HCT116 (cell line): ENCODE measurements at regions not wholly inside any gene's neighbourhood (a gene's known extent, or its start where the extent isn't known, plus 50 kb on each side); places are given as distances from the start of the nearest gene placed in this dataset.

ENCODE experiments used
- ATAC-seq: fragments of 200-7000 bp; cut with Tn5 transposase; 2 replicates; pipeline ENCODE4 v1.9.1; 2020; ENCODE audit warnings: mild to moderate bottlenecking, moderate library complexity
- BruUV-seq: library from RNA; stranded (reverse); fragments of 400-500 nt; replicated peaks from 2 replicates; lab custom pipeline; 2021; lab: Mats Ljungman, UMichigan
- CTCF ChIA-PET: fragments of 300-600 bp; sonication (Branson Sonifier 250); formaldehyde crosslinking; loops from one replicate; lab custom pipeline; 2021; ENCODE audit warnings: antibody characterized with exemption; lab: Charles Lee
- POLR2A ChIA-PET: fragments of 300-600, 350-600 bp; sonication (Branson Sonifier 250); formaldehyde crosslinking; loops from one replicate; lab custom pipeline; 2021; ENCODE audit warnings: antibody characterized with exemption; lab: Charles Lee
- RAD21 ChIA-PET, 2 experiments: fragments of 300-600 bp; sonication (Branson Sonifier 250); formaldehyde crosslinking; loops; one replicate each; lab custom pipeline; 2023; ENCODE audit warnings: low total read pairs in 2 of 2; ENCODE audit not compliant: uncharacterized antibody in 2 of 2, unreplicated experiment in 2 of 2, low non-redundant PET in 1 of 2; lab: Charles Lee
- DNase-seq: peaks from one replicate; pipeline ENCODE4 v3.0.0-alpha.2; 2010; ENCODE audit warnings: low read depth, low spot score
- H2AFZ ChIP-seq: fragments of 200-600 bp; shearing (Covaris generic), sonication (generic); 2 replicates; pipeline ENCODE4 v1.6.1; 2017; ENCODE audit warnings: low read depth, mixed run types, mixed read lengths, antibody characterized with exemption, low read length; ENCODE audit not compliant: poor library complexity, severe bottlenecking
- H3K27ac ChIP-seq: 2 replicates; pipeline ENCODE4 v1.5.1; 2012; ENCODE audit warnings: low read depth, low read length
- H3K27me3 ChIP-seq: fragments of 200-600 bp; sonication (generic); 2 replicates; pipeline ENCODE4 v1.6.1; 2016; ENCODE audit warnings: mixed run types, low read length, mixed read lengths; ENCODE audit not compliant: insufficient read depth
- H3K36me3 ChIP-seq, 2 experiments: fragments of 200-500 bp in 1 of 2; fragments of 200-600 bp in 1 of 2; sonication (Bioruptor generic) in 1 of 2; sonication (generic) in 1 of 2; 2 replicates each; pipeline versions ENCODE4 v1.5.1 to v1.6.1; 2014 to 2016; ENCODE audit warnings: low read length in 2 of 2, inconsistent platforms in 1 of 2, mixed read lengths in 1 of 2, mixed run types in 1 of 2; ENCODE audit not compliant: insufficient read depth in 2 of 2, control insufficient read depth in 1 of 2
- H3K4me1 ChIP-seq, 2 experiments: fragments of 200-600 bp in 1 of 2; sonication (generic) in 1 of 2; 2 replicates each; pipeline versions ENCODE4 v1.5.1 to v1.6.1; 2012 to 2017; ENCODE audit warnings: low read length in 2 of 2, inconsistent platforms in 1 of 2, mild to moderate bottlenecking in 1 of 2, mixed read lengths in 1 of 2, mixed run types in 1 of 2, moderate library complexity in 1 of 2; ENCODE audit not compliant: insufficient read depth in 2 of 2, control insufficient read depth in 1 of 2
- H3K4me2 ChIP-seq: fragments of 200-600 bp; sonication (generic); 2 replicates; pipeline ENCODE4 v1.6.1; 2017; ENCODE audit warnings: mixed run types, low read length, mixed read lengths
- H3K4me3 ChIP-seq, 2 experiments: fragments of 200-600 bp in 1 of 2; sonication (generic) in 1 of 2; replicated peaks in 1 of 2; 2 replicates each; pipeline ENCODE4 v1.5.1; 2011 to 2016; ENCODE audit warnings: low read length in 2 of 2, control low read depth in 1 of 2, low read depth in 1 of 2, mild to moderate bottlenecking in 1 of 2, mixed read lengths in 1 of 2, mixed run types in 1 of 2
- H3K79me2 ChIP-seq: fragments of 200-600 bp; sonication (generic); 2 replicates; pipeline ENCODE4 v1.6.1; 2017; ENCODE audit warnings: mild to moderate bottlenecking, mixed run types, low read length, moderate library complexity, mixed read lengths; ENCODE audit not compliant: insufficient read depth
- H3K9ac ChIP-seq: fragments of 200-600 bp; sonication (generic); 2 replicates; pipeline ENCODE4 v1.6.1; 2016; ENCODE audit warnings: low read length, mixed read lengths
- H3K9me2 ChIP-seq: fragments of 200-600 bp; sonication (generic), shearing (Covaris generic); 2 replicates; pipeline ENCODE4 v1.6.1; 2017; ENCODE audit warnings: mixed run types, mild to moderate bottlenecking, moderate library complexity; ENCODE audit not compliant: insufficient read depth
- H3K9me3 ChIP-seq, 2 experiments: fragments of 200-500 bp in 1 of 2; fragments of 200-600 bp in 1 of 2; sonication (Bioruptor generic) in 1 of 2; sonication (generic) in 1 of 2; 2 replicates each; pipeline ENCODE4 v1.6.1; 2014 to 2017; ENCODE audit warnings: low read length in 2 of 2, mixed read lengths in 2 of 2, inconsistent platforms in 1 of 2, low read depth in 1 of 2, mild to moderate bottlenecking in 1 of 2, mixed run types in 1 of 2, moderate library complexity in 1 of 2; ENCODE audit not compliant: control insufficient read depth in 1 of 2, insufficient read depth in 1 of 2
- H4K20me1 ChIP-seq: fragments of 200-600 bp; sonication (generic), shearing (Covaris generic); 2 replicates; pipeline ENCODE4 v1.6.1; 2017; ENCODE audit warnings: mixed run types, mild to moderate bottlenecking, moderate library complexity; ENCODE audit not compliant: insufficient read depth
- EGR1 ChIP-seq: IDR thresholded peaks from 2 replicates; pipeline ENCODE4 v1.6.1; 2012; ENCODE audit warnings: low read depth
- ELF1 ChIP-seq: IDR thresholded peaks from 2 replicates; pipeline ENCODE4 v1.6.1; 2012; ENCODE audit warnings: low read depth, borderline replicate concordance
- EZH2 ChIP-seq: fragments of 200-600 bp; sonication (generic); IDR thresholded peaks from 2 replicates; pipeline ENCODE4 v1.6.1; 2017; ENCODE audit warnings: antibody characterized with exemption, mixed run types
- RAD21 ChIP-seq: IDR thresholded peaks from 2 replicates; pipeline ENCODE4 v1.6.1; 2012; ENCODE audit warnings: low read depth, mild to moderate bottlenecking
- SP1 ChIP-seq: IDR thresholded peaks from 2 replicates; pipeline ENCODE4 v1.6.1; 2012; ENCODE audit warnings: low read depth
- TCF7L2 ChIP-seq: IDR thresholded peaks from 2 replicates; pipeline ENCODE4 v1.7.0; 2011; ENCODE audit warnings: borderline replicate concordance, inconsistent platforms; ENCODE audit not compliant: insufficient read depth, insufficient read length; ENCODE audit errors: extremely low read depth
- YY1 ChIP-seq: IDR thresholded peaks from 2 replicates; pipeline ENCODE4 v1.6.1; 2011; ENCODE audit warnings: low read length, low read depth, moderate library complexity, mild to moderate bottlenecking; ENCODE audit not compliant: insufficient replicate concordance; ENCODE audit errors: extremely low read depth
- ZFX ChIP-seq: fragments of 450-650 bp; IDR thresholded peaks from 2 replicates; pipeline ENCODE4 v1.6.1; 2017
- intact Hi-C: fragments of 100-400 bp; cut with micrococcal nuclease; formaldehyde crosslinking; loops from 2 replicates; pipeline ENCODE4 v1.10.0; 2022
- TF ChIP-seq, protein P1 (sequence below): IDR thresholded peaks from 2 replicates; pipeline ENCODE4 v1.6.1; 2012
- TF ChIP-seq, protein P2 (sequence below): IDR thresholded peaks from 2 replicates; pipeline ENCODE4 v1.6.1; 2012; ENCODE audit warnings: low read depth
- TF ChIP-seq, protein P3 (sequence below), 3 experiments: fragments of 200-600 bp in 1 of 3; sonication (generic) in 1 of 3; IDR thresholded peaks in 2 of 3; conservative IDR thresholded peaks in 1 of 3; 2 replicates each; pipeline ENCODE4 v1.5.1; 2012 to 2017; ENCODE audit warnings: low read depth in 2 of 3, low read length in 2 of 3, antibody characterized with exemption in 1 of 3, borderline replicate concordance in 1 of 3, control low read depth in 1 of 3, mild to moderate bottlenecking in 1 of 3, mixed read lengths in 1 of 3, mixed run types in 1 of 3, moderate library complexity in 1 of 3; ENCODE audit not compliant: insufficient read depth in 1 of 3

DNA sequence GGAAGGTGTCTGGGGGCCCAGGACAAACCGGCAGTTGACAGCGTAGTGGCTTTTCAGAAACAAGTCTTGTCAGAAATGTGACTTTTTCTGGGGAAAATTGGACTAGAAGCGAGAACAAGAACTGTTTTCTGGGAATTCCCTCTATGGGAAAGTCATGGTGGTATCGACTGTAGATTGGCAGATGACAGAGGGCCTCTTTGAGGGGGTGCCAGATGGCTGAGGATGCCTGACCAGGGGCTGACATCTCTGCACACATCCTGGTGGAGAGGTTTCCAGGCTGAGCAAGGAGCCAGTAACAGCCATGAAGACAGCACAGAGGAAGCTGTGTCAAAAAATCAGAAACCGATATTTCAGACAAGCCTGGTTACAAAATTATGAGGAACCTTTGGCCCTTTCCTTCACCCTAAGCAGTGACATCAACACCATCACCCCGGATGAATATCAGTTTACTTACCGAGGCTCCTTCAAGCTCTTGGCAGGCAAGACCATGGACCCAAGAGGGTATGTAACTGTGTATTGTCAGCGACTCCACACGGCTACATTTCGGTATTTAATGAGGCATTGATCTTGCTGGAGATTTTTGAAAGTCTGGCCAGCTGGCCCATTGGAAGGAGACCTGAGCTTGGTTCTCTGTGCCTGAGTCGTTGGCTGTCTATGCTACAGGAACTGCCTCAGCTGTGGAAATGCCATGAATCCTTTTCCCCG, 1525.3 kb upstream of the TMEM132C start:
- Histone ChIP-seq H3K9ac (no peak overlapping the region), H3K4me3 (no peak overlapping the region), H3K4me2 (no peak overlapping the region), H3K9me3 (no peaks in the 10 kb centered on the region), H3K36me3 (no peaks in the 10 kb centered on the region), H3K9me2 (no peaks in the 10 kb centered on the region), H3K27me3 (no peaks in the 10 kb centered on the region), H2AFZ (no peak overlapping the region), H3K27ac (no peak overlapping the region), H3K4me1 (no peaks in the 10 kb centered on the region), H4K20me1 (no peaks in the 10 kb centered on the region), H3K79me2 (no peaks in the 10 kb centered on the region)
- ChIA-PET RAD21 (no interaction called here), POLR2A (no interaction called here), CTCF (interaction anchor here (1.1 kb wide), 1 partner anchor 639 kb away, joined by 3 read pairs; no protein-coding TSS in a partner anchor)
- intact Hi-C loops, result no loop called here
- no peak for TF ChIP-seq EZH2
- TF ChIP-seq TCF7L2, result no peak
- TF ChIP-seq, protein P1, sequence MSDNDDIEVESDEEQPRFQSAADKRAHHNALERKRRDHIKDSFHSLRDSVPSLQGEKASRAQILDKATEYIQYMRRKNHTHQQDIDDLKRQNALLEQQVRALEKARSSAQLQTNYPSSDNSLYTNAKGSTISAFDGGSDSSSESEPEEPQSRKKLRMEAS, result no peak
- TF ChIP-seq, protein P2, sequence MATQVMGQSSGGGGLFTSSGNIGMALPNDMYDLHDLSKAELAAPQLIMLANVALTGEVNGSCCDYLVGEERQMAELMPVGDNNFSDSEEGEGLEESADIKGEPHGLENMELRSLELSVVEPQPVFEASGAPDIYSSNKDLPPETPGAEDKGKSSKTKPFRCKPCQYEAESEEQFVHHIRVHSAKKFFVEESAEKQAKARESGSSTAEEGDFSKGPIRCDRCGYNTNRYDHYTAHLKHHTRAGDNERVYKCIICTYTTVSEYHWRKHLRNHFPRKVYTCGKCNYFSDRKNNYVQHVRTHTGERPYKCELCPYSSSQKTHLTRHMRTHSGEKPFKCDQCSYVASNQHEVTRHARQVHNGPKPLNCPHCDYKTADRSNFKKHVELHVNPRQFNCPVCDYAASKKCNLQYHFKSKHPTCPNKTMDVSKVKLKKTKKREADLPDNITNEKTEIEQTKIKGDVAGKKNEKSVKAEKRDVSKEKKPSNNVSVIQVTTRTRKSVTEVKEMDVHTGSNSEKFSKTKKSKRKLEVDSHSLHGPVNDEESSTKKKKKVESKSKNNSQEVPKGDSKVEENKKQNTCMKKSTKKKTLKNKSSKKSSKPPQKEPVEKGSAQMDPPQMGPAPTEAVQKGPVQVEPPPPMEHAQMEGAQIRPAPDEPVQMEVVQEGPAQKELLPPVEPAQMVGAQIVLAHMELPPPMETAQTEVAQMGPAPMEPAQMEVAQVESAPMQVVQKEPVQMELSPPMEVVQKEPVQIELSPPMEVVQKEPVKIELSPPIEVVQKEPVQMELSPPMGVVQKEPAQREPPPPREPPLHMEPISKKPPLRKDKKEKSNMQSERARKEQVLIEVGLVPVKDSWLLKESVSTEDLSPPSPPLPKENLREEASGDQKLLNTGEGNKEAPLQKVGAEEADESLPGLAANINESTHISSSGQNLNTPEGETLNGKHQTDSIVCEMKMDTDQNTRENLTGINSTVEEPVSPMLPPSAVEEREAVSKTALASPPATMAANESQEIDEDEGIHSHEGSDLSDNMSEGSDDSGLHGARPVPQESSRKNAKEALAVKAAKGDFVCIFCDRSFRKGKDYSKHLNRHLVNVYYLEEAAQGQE, result no peak
- TF ChIP-seq ELF1, result no peak
- TF ChIP-seq ZFX, result no peak
- TF ChIP-seq YY1, result no peak
- TF ChIP-seq RAD21, result no peak
- TF ChIP-seq EGR1, result no peak
- TF ChIP-seq SP1, result no peak
- TF ChIP-seq, protein P3, sequence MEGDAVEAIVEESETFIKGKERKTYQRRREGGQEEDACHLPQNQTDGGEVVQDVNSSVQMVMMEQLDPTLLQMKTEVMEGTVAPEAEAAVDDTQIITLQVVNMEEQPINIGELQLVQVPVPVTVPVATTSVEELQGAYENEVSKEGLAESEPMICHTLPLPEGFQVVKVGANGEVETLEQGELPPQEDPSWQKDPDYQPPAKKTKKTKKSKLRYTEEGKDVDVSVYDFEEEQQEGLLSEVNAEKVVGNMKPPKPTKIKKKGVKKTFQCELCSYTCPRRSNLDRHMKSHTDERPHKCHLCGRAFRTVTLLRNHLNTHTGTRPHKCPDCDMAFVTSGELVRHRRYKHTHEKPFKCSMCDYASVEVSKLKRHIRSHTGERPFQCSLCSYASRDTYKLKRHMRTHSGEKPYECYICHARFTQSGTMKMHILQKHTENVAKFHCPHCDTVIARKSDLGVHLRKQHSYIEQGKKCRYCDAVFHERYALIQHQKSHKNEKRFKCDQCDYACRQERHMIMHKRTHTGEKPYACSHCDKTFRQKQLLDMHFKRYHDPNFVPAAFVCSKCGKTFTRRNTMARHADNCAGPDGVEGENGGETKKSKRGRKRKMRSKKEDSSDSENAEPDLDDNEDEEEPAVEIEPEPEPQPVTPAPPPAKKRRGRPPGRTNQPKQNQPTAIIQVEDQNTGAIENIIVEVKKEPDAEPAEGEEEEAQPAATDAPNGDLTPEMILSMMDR (IDR thresholded peaks at IDR 0.05 in 2 of 3, conservative IDR thresholded peaks at IDR 0.05 in 1 of 3; ENCODE audit: borderline replicate concordance in 1 of 3, insufficient read depth in 1 of 3, low read depth in 2 of 3, low read length in 2 of 3), result no peak
- BruUV-seq, result no TSS peak
- ATAC-seq (no peak), DNase-seq (no peak)
